ENCODE measurements at regions not wholly inside any gene's neighbourhood (a gene's known extent, or its start where the extent isn't known, plus 50 kb on each side); places are given as distances from the start of the nearest gene placed in this dataset.

GRCh38 chr16:85550953-85551924, 61.9 kb upstream of the GSE1 start (continued):
- 0 out of 2 replicates have a peak, but pooled peaks have one; percentile 12 for TF ChIP-seq FOXK1 (CRISPR knock-in tag; IDR thresholded peaks at IDR 0.05; ENCODE audit: borderline replicate concordance, low read depth)
- 0 out of 2 replicates have a peak, but pooled peaks have one; percentile 43 for TF ChIP-seq ARNT2 (CRISPR knock-in tag; IDR thresholded peaks at IDR 0.05; ENCODE audit: low read depth)
- no peak for TF ChIP-seq ZNF362 (CRISPR knock-in tag; IDR thresholded peaks at IDR 0.05; ENCODE audit: borderline replicate concordance)
- peak; percentile 53; the same call in 1 of the 2 replicates for TF ChIP-seq ZNF326 (CRISPR knock-in tag; IDR thresholded peaks at IDR 0.05; ENCODE audit: borderline replicate concordance)
- TF ChIP-seq MTA3 (CRISPR knock-in tag; IDR thresholded peaks at IDR 0.05), result no peak
- no peak for TF ChIP-seq NFYB (CRISPR knock-in tag; IDR thresholded peaks at IDR 0.05)
- peak; percentile 87 for TF ChIP-seq ZNF18 (CRISPR knock-in tag; IDR thresholded peaks at IDR 0.05; ENCODE audit: insufficient replicate concordance)
- no peak for TF ChIP-seq HHEX (CRISPR knock-in tag; IDR thresholded peaks at IDR 0.05)
- TF ChIP-seq MAX (IDR thresholded peaks at IDR 0.05), result 0 out of 2 replicates have a peak, but pooled peaks have one; percentile 45
- no peak; the same call in 1 of the 2 replicates for TF ChIP-seq ZFP41 (CRISPR knock-in tag; IDR thresholded peaks at IDR 0.05; ENCODE audit: borderline replicate concordance)
- peak; percentile 72; the same call in 1 of the 2 replicates for TF ChIP-seq ZBTB37 (CRISPR knock-in tag; IDR thresholded peaks at IDR 0.05)
- TF ChIP-seq ZNF264 (CRISPR knock-in tag; IDR thresholded peaks at IDR 0.05), result no peak
- TF ChIP-seq HNF4A (CRISPR knock-in tag; IDR thresholded peaks at IDR 0.05), result no peak
- TF ChIP-seq STAG1 (CRISPR knock-in tag; IDR thresholded peaks at IDR 0.05), result 0 out of 2 replicates have a peak, but pooled peaks have one; percentile 20
- no peak for TF ChIP-seq ZSCAN12 (CRISPR knock-in tag; IDR thresholded peaks at IDR 0.05)
- peak; percentile 17; the same call in 1 of the 2 replicates for TF ChIP-seq GATAD1 (CRISPR knock-in tag; IDR thresholded peaks at IDR 0.05)
- TF ChIP-seq IKZF4 (CRISPR knock-in tag; IDR thresholded peaks at IDR 0.05; ENCODE audit: borderline replicate concordance, low read depth, not compliant biosample characterization), result no peak
- TF ChIP-seq ZNF609 (CRISPR knock-in tag; IDR thresholded peaks at IDR 0.05; ENCODE audit: borderline replicate concordance), result 0 out of 2 replicates have a peak, but pooled peaks have one; percentile 31
- 0 out of 2 replicates have a peak, but pooled peaks have one; percentile 47 for TF ChIP-seq EEA1 (CRISPR knock-in tag; IDR thresholded peaks at IDR 0.05; ENCODE audit: borderline replicate concordance)
